GM21381 (cell line): ENCODE measurements at regions not wholly inside any gene's neighbourhood (a gene's known extent, or its start where the extent isn't known, plus 50 kb on each side); places are given as distances from the start of the nearest gene placed in this dataset.
"Not testable (repeated sequence)": the region's sequence is repeated elsewhere in the genome, so short reads cannot be mapped to it uniquely, and the experiment has no call there.

ENCODE experiments used
- ATAC-seq: cut with Tn5 transposase; IDR thresholded peaks from one replicate; pipeline ENCODE4 v1.9.1; 2021; ENCODE audit warnings: mild to moderate bottlenecking, moderate library complexity; ENCODE audit not compliant: unreplicated experiment

DNA sequence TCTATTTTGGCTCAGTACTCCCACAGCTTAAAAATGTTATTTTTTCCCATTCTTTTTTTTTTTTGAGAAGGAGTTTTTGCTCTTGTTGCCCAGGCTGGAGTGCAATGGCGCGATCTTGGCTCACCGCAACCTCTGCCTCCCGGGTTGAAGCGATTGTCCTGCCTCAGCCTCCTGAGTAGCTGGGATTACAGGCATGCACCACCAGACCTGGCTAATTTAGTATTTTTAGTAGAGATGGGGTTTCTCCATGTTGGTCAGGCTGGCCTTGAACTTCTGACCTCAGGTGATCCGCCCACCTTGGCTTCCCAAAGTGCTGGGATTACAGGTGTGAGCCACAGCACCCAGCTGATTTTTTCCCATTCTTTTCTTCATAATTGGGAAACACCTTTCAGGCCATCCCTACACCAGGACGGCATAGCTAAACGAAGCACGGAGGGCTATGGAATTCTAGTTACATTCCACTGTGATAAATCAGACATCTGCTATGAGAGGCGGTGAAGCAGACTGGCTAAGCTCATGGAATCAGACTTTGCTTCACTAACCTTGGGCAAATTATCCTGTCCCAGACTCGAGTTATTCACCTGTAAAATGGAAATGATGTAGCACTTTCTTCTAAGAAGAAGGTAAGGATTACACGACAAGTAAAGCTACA, 68.7 kb upstream of the ZFAND5 start:
- ATAC-seq = not testable (repeated sequence)

DNA sequence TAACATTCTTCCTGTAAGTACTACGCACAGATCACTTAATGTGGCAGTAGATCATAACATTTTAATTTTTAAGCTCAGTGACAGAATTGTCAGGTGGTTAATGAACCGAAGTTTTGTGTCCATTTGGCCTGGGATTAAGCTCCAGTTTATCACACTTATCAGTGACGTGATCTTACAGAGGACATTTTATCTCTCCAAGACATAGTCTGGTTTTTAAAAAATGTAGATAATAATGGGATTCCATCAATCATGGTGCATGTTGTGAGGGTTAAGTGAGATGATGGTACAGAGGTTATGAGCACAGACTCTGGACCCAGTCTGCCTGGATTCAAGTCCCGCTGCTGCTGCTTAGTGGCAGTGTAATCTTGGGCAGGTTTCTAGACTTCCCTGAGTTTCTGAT, 66.0 kb upstream of the ZFAND5 start:
- no peak for ATAC-seq

DNA sequence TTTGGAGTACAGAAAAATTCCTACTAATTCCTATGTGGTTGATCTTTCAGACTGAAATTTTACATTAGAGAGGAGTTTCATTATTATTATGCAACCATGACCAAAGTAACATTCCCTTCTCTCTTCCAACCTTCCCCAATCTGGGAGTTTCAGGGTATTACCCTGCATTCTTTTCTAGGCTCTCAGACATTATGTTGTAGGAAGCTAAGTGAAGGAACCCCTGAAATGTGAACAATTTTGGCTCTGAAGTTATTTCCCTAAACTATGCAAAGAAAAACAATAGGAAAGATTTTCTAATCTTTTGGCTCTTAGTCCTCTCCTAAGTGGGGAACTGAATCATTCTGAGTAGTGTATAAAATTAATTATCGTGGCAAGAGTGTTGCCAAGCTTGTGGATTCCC, 63.3 kb upstream of the ZFAND5 start:
- no peak for ATAC-seq

- no peak for ATAC-seq
These were observed 62.8 kb upstream of the ZFAND5 start for GRCh38 chr9:72427801-72428200.

DNA sequence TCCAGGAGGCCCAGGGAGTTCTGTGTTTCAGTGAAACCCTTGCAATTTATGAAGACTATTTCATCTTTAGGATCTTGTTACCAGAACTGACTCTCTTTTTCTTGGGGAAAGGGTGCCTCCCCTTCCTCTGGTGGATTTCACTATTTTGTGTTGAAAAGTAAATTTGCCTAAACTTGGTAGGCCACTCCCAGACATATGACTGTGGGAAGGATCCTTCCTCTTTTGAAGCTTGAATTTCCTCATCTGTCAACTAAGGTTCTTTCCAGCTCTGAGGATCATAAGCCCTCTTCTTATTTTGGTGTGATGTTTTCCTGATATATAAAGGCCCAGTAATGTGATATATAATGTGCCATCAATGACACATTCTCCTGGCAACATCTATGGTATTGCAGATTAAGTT, 59.1 kb upstream of the ZFAND5 start:
- ATAC-seq = no peak

GRCh38 chr9:72422214-72422613, 57.2 kb upstream of the ZFAND5 start:
- no peak for ATAC-seq

- no peak for ATAC-seq
These were observed 55.8 kb upstream of the ZFAND5 start for GRCh38 chr9:72420783-72421182.

DNA sequence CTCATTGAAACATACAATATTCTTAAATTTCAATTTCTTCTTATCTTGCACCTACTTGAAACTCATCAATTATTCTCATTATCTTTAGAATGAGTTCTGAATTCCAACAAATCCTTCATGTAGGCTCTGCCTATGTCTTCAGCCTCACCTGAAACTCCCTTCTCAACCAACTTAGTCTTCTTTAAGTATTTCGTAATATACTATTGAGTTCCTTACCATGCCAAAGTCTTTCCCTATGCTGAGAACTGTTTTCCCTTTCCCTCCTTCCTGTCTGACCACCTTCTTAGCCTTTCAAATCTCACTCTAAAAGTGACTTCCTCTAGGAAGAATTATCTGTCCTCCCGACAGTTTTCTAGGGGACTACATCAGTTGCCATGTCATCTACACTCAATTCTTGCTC, 50.9 kb upstream of the ZFAND5 start:
- ATAC-seq = no peak

DNA sequence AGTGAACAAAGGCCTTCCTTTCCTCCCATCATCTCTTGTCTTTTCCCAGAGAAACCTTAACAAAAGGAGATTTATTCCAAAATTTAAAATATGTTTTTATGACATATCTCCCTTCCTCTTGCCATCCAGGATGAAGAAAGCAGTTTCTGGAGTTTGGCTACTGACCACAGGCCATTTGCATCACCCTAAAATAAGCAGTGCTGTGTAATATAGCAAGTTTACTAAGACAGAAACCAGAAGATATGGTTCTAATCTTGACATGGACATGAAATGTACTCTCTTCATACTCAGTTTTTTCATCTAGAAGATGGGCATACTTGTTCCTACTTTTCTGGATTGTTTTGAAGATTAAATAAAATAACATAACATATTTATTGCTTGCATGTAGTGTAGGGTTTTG, 50.2 kb upstream of the ZFAND5 start:
- ATAC-seq = no peak
